Loucy (cell line): ENCODE measurements at regions not wholly inside any gene's neighbourhood (a gene's known extent, or its start where the extent isn't known, plus 50 kb on each side); places are given as distances from the start of the nearest gene placed in this dataset.

Source experiments
- H2AFZ ChIP-seq: fragments of 200-600 bp; sonication (generic); 2 replicates; pipeline ENCODE4 v1.6.0; 2016; ENCODE audit warnings: antibody characterized with exemption, mild to moderate bottlenecking, low read length, moderate library complexity
- H3F3A ChIP-seq: fragments of 200-600 bp; 2 replicates; pipeline ENCODE4 v1.6.0; 2016; ENCODE audit warnings: antibody characterized with exemption, low read depth, mild to moderate bottlenecking
- H3K27me3 ChIP-seq: fragments of 200-600 bp; sonication (generic); 2 replicates; pipeline ENCODE4 v1.6.1; 2014; ENCODE audit warnings: low read length, mild to moderate bottlenecking; ENCODE audit not compliant: insufficient read depth, poor library complexity, severe bottlenecking
- H3K36me3 ChIP-seq: fragments of 200-600 bp; sonication (generic); 2 replicates; pipeline ENCODE4 v1.6.1; 2016; ENCODE audit warnings: low read length; ENCODE audit not compliant: insufficient read depth
- H3K4me1 ChIP-seq: fragments of 200-600 bp; sonication (generic); 2 replicates; pipeline ENCODE4 v1.5.1; 2014; ENCODE audit warnings: low read length, mild to moderate bottlenecking; ENCODE audit not compliant: insufficient read depth, poor library complexity, severe bottlenecking
- H3K4me2 ChIP-seq: fragments of 200-600 bp; sonication (generic); 2 replicates; pipeline ENCODE4 v1.6.0; 2014; ENCODE audit warnings: antibody characterized with exemption, low read length, low read depth, mild to moderate bottlenecking; ENCODE audit not compliant: poor library complexity, severe bottlenecking
- H3K4me3 ChIP-seq: fragments of 200-600 bp; sonication (generic); 2 replicates; pipeline ENCODE4 v1.5.1; 2014; ENCODE audit warnings: low read length, mild to moderate bottlenecking, mixed read lengths; ENCODE audit not compliant: poor library complexity, severe bottlenecking
- H3K79me2 ChIP-seq: fragments of 200-600 bp; sonication (generic); 2 replicates; pipeline ENCODE4 v1.6.1; 2014; ENCODE audit warnings: low read length; ENCODE audit not compliant: insufficient read depth
- H3K9ac ChIP-seq: fragments of 200-600 bp; sonication (generic); 2 replicates; pipeline ENCODE4 v1.6.0; 2014; ENCODE audit warnings: mild to moderate bottlenecking, low read depth, low read length, moderate library complexity; ENCODE audit not compliant: poor library complexity, severe bottlenecking
- H3K9me2 ChIP-seq: fragments of 200-600 bp; sonication (generic); replicated peaks from 2 replicates; pipeline ENCODE4 v1.6.1; 2016; ENCODE audit warnings: low read depth, low read length, mixed read lengths
- H3K9me3 ChIP-seq: fragments of 200-600 bp; sonication (generic); 2 replicates; pipeline ENCODE4 v1.6.1; 2014; ENCODE audit warnings: mild to moderate bottlenecking, antibody characterized with exemption, low read length, low read depth; ENCODE audit not compliant: insufficient read depth
- H4K20me1 ChIP-seq: fragments of 200-600 bp; sonication (generic); 2 replicates; pipeline ENCODE4 v1.6.0; 2014; ENCODE audit warnings: antibody characterized with exemption, low read length, mild to moderate bottlenecking; ENCODE audit not compliant: insufficient read depth, poor library complexity, severe bottlenecking
- CTCF ChIP-seq: fragments of 200-600 bp; sonication (generic); conservative IDR thresholded peaks from 2 replicates; pipeline ENCODE4 v1.5.1; 2014; ENCODE audit warnings: mild to moderate bottlenecking, antibody characterized with exemption, low read length
- EZH2phosphoT487 ChIP-seq: fragments of 200-600 bp; IDR thresholded peaks from 2 replicates; pipeline ENCODE4 v1.6.1; 2018; ENCODE audit warnings: antibody characterized with exemption, mild to moderate bottlenecking, moderate library complexity, borderline replicate concordance

- Histone ChIP-seq H3F3A (no peaks in the 10 kb centered on the region), H3K9me2 (no peaks in the 10 kb centered on the region), H3K27me3 (no peaks in the 10 kb centered on the region), H3K36me3 (no peaks in the 10 kb centered on the region), H3K79me2 (no peaks in the 10 kb centered on the region), H3K4me2 (no peak overlapping the region), H4K20me1 (no peaks in the 10 kb centered on the region), H3K9me3 (no peaks in the 10 kb centered on the region), H3K4me3 (no peak overlapping the region), H2AFZ (no peak overlapping the region), H3K4me1 (no peaks in the 10 kb centered on the region), H3K9ac (no peak overlapping the region)
- TF ChIP-seq CTCF (no peak), EZH2phosphoT487 (no peak)
Measured at GRCh38 chr6:135739288-135739687, 112.2 kb upstream of the PDE7B start.

- no peaks in the 10 kb centered on the region for H3K27me3 ChIP-seq
- TF ChIP-seq CTCF: no peak
- no peak for TF ChIP-seq EZH2phosphoT487
Measured at GRCh38 chr6:135740580-135740979, 110.9 kb upstream of the PDE7B start.

GRCh38 chr6:135743476-135743875, 108.0 kb upstream of the PDE7B start:
- Histone ChIP-seq H3K4me3 (no peak overlapping the region), H4K20me1 (no peaks in the 10 kb centered on the region), H3K27me3 (no peaks in the 10 kb centered on the region), H3K36me3 (no peaks in the 10 kb centered on the region), H3K4me1 (no peaks in the 10 kb centered on the region), H3K4me2 (no peak overlapping the region), H3K79me2 (no peaks in the 10 kb centered on the region), H3K9me2 (no peaks in the 10 kb centered on the region), H3F3A (no peaks in the 10 kb centered on the region), H3K9me3 (no peaks in the 10 kb centered on the region), H3K9ac (no peak overlapping the region), H2AFZ (no peak overlapping the region)
- TF ChIP-seq EZH2phosphoT487: no peak
- peak; percentile 33; the same call in 1 of the 2 replicates for TF ChIP-seq CTCF

More at GRCh38 chr6:135740580-135740979, 110.9 kb upstream of the PDE7B start:
- Histone ChIP-seq H3K9me3 (no peaks in the 10 kb centered on the region), H3K9me2 (no peaks in the 10 kb centered on the region), H3K4me3 (no peak overlapping the region), H3K9ac (no peak overlapping the region), H3F3A (no peaks in the 10 kb centered on the region), H3K79me2 (no peaks in the 10 kb centered on the region), H4K20me1 (no peaks in the 10 kb centered on the region), H2AFZ (no peak overlapping the region), H3K36me3 (no peaks in the 10 kb centered on the region), H3K4me1 (no peaks in the 10 kb centered on the region), H3K4me2 (no peak overlapping the region)
